ENCODE measurements at regions not wholly inside any gene's neighbourhood (a gene's known extent, or its start where the extent isn't known, plus 50 kb on each side); places are given as distances from the start of the nearest gene placed in this dataset.

DNA sequence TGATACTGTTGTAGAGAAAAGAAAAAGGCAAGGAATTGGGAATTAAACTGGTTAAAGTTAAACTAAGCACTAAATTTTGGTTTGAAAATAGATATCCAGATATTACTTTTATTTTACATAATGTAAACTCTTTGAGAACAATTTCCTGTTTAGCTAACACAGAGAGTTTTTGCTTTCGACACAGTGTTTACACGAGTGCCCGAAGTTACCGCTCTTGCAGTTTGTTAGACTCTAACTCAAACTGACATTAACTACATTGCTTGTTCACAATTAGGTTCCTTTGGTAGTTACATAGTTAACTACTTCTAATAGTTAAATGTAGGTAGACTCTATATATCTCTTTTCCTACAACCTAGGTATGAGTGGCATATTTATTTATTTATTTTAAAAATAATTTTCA lies 117.1 kb upstream of the CHD1 start:
- TF ChIP-seq EZH2 (IDR thresholded peaks at IDR 0.05) (no peak), POLR2AphosphoS5 (IDR thresholded peaks at IDR 0.05; ENCODE audit: borderline replicate concordance, low read depth, low read length) (no peak), FOXP2 (optimal IDR thresholded peaks at IDR 0.05; ENCODE audit: control extremely low read depth, extremely low read length, insufficient read depth) (no peak)
